ENCODE measurements at regions not wholly inside any gene's neighbourhood (a gene's known extent, or its start where the extent isn't known, plus 50 kb on each side); places are given as distances from the start of the nearest gene placed in this dataset.

DNA sequence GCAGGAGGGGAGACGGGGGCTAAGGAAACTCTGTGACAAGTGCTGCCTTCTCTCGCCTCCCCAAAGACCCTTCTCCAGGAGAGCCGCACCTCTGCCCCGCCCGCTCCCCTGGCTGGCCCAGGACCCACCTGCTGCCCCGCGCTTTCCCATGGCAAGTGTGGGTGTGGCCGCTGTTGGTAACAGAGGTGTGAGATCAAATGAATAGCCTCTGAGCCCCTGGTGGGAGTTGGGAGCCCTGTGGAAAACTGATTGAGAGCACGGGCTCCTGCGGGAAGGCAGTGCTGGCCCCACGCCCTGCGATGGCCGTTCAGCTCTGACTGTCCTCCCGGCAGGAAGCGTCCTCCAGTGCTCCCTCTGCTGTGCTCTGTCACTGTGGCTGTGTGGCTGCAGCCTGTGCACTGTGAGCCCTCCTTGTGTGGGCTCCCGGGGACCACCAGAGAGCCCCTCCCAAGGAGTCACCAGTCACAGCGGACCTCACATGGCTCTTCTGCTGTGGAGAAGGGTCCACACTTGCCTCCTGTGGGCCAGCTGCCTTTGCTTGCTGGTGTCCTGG is 1275.9 kb downstream of the BRD1 start:
- DNase-seq = no peak

DNA sequence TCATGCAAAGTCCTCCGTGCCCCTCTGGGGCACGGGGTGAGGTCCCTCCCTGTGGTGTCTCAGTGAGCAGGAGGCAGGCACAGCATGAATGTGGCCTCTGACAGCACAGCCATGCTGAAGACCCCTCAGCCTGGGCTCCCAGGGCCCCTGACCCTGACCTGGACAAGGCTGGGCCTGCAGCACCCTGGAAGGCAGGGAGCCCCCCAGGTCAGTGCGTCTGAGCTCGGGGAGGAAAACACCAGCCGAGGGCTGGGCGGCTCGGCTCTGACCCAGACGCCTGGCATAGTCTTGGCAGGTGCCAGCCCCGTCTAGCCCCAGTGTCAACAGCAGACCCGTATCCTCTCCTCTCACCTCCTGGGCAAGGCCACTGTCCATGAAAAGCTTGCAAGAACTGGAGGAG is 1276.6 kb downstream of the BRD1 start:
- no peak for DNase-seq

DNA sequence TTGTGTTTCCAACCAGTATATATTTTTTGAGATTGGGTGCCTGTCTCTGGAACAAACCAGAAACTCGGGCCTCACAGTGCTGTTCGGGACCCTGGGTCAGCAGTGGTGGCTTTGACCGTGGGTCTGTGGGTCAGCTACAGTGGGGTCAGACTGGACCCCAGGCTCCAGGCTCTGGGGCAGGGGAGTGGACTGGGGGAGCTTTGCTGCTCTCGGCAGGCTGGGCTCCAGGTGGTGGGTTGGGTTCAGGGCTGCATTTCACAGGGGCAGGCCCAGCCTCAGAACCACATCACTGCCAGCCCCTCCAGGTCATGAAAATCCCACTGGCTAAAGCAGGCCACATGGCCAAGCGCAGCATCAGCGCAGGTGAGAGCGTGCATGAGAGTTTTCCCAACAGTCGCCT is 1279.3 kb downstream of the BRD1 start:
- DNase-seq = no peak

DNA sequence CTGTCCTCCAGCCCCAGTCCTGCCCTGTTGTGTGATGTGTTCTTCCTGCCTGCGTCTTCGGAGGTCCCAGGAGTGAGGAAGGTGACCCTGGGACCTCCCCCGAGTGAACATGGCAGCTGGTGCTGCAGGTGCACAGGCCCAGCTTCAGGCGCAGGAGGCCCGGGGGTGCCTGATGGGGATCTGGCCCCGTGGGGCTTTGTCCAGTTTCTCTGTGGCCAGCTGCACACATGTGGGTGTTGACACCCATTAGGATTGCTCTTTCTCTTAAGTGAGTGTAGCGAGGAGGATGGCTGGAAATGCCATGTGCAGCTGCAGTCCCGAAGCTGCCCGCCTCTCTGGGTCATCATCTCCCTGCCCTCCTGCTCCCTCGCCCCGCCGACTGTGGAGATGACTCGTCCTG is 1279.7 kb downstream of the BRD1 start:
- no peak for DNase-seq

- no peak for DNase-seq
Measured at GRCh38 chr22:48546653-48547424, 1280.8 kb downstream of the BRD1 start.

DNA sequence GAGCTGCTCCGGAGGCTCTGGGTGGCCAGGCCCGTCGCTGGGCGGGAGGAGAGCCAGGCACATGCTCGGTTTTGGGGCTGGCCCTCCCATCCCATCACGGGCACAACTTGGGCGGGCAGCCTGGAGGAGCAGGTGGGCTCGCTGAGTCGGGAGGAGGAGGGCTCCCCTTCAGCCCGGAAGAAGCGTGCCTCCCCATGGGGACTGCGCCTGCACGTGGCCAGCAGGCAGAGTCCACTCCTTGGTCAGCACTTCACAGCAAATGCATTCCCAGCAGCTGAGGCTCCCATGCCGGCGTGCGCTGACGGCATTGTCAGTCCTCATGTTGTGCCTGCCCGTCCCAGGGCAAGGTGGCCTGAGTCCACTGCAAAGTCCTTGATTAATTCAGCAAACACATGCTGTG is 1281.7 kb downstream of the BRD1 start:
- DNase-seq = no peak

DNA sequence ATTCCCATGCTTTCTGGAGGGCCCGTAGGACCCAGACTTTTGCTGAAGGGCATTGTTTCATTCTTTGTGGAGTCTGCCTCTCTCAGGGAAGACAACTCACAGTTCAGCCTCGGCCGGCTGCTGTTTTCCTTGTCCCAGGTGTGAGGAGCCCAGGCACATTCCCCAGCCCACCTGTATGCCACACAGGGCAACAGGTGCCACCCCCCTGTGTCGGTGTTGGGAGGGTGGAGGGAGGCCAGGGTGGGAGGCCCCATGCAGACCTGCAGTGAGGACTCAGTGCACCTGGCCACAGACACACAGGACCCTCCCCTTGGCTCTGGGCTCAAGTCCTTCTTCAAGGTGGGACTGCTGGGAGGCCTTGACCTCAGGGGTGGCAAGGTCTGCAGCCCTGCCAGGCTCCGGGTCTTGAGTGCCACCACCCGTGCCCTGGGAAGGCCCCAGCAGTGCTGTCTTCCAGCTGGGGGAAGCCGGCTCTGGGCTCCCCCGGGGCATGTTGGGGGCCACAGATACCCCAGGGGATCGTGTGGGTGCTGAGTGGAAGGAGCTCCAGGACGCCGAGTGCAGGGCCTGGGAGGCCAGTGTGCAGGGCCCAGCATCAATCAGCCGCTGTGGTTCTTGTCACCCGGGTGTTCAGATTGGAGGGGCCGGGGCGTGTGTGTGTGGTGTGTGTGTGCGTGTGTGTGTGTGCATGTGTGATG is 1286.1 kb downstream of the BRD1 start:
- DNase-seq = no peak

DNA sequence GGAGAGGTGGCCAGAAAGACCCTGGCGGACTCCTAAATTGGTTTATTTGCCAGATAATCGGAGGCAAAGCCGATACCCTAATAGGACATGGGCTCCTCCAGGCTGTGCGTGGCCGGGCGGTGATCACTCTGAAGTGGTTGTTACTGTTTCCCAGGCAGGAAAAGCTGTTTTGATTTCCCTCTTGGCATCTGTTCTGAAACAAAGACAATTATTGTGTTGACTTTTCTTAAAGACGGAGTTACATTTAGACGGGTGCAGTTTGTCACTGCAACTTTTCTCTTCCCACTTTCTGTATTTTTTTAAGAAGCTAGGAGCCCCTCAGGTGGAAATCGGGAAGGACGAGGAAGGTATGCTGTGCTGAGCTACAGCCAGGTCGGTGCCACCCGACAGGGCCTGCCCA is 1288.4 kb downstream of the BRD1 start:
- no peak for DNase-seq

GRCh38 chr22:48538291-48538820 is 1289.3 kb downstream of the BRD1 start:
- DNase-seq = no peak

GRCh38 chr22:48537343-48537680 is 1290.4 kb downstream of the BRD1 start:
- no peak for DNase-seq

DNA sequence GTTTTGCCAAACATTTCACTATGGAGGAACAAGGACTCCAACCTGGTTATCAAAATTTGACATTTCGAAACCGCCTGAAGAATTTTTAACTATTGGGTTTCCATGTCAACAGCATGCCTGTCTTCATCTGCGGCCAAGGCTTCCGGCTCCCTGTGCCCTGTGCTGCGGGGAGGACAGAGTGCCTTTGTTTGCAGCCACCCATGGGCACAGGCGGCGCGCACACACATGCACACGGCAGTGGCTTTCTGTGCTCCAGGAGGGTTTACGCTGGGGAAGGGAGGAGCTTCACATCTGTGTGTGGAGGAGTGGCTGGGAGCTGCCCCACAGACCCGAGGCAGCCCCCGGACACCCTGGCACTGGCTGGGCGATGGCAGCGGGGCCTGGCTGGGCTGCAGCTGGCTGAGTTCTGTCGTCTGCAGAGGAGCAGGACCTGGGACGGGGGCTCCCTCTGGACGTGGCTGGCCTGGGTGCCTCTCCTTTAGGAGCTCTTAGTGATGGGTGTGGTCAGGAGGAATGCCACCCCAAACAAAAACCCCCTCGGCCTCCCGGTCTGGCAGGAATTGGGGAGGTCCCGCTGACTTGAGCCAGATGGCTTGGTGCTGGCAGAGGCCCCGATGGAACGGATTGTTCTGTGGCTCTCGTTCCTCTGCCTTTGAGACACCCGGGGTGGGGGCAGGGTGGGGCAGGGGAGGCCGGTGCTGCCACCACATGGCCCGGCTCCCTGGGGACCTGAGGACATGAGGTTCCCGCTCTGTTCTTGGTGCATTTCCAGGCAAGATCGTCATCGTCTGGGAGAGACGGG is 1290.9 kb downstream of the BRD1 start:
- no peak for DNase-seq

DNA sequence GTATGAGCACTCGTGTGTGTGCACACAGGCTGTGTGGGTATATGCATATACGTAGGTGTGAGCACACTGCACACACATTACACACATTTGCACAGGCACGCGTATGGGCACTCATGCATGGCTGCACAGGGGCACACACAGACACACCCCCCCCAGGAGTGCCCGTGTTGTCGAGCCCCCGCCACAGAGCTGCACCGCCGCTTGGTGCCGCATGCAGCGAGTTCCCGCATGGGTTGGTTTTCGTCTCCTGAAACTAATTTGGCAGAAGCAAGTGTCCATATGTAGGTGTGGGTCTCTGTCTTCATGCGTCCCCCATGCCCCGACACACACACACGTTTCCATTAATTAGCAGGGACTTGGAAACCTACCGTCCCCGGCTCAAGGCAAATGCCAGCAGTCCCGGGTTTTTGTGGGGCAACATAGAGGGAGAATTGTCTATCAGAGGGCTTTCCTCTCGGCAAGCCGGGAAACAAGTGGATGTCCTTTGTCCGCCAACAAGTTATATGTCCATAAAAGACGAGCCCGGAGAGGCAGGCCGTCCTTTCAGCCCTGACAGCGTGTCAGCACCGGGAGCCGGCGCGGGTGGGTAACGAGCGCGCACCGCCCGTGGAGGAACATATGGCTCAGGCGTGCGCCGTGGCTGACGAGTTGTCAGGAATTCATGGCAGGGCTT is 1291.7 kb downstream of the BRD1 start:
- no peak for DNase-seq

- no peak for DNase-seq
Measured at GRCh38 chr22:48534395-48534958, 1293.2 kb downstream of the BRD1 start.

DNA sequence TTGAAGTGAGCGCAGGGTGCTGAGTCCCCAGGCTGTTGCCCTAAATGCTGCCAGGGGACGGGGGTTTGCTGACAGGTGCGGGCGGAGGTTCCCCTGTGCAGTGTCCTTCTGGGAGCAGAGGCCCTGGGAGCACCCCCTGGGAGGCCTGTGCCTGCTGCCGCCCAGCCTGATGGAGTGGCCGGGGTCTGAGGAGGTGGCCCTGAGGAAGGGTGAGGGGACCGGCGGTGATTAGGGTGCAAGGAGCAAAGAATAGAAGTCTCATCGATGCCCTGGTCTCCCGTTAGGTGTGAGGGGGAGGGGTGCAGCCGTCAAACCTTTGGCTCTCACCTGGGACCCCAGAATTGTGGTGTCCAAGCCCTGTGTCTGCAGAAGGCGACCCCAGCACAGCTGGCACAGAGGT is 1294.7 kb downstream of the BRD1 start:
- no peak for DNase-seq

DNA sequence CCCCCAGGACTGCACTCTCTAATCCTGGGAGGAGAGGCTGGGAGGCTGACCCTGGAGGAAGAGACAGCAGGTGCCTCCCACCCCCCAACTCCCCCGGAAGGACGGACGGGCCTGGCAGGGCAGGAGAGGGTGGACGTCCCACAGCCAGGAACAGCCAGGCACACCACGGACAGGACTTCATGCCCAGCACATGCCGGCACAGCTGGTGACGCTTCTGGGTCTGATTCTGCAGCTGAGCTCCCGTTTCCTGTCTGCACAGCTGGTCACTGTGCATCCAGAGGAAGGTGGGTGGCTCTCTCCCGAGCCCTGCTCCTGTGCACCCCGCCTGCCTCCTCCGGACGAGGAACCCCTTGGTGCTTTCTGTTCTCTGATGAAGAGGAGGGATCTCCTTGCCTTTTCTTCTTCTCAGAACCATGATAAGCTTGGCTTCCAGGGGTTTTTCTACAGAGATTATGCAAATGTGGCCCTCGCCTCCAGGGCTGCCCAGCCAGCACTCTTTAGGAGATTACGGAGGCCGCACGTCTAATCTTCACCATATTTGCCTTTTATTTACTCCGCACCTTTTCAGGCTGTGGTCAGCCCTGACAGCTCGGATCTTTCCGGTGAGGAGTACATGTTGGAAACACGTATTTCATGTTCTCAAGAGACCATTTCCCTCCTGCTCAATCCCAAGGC is 1295.8 kb downstream of the BRD1 start:
- no peak for DNase-seq

GRCh38 chr22:48531108-48531507 is 1296.6 kb downstream of the BRD1 start:
- no peak for DNase-seq

DNA sequence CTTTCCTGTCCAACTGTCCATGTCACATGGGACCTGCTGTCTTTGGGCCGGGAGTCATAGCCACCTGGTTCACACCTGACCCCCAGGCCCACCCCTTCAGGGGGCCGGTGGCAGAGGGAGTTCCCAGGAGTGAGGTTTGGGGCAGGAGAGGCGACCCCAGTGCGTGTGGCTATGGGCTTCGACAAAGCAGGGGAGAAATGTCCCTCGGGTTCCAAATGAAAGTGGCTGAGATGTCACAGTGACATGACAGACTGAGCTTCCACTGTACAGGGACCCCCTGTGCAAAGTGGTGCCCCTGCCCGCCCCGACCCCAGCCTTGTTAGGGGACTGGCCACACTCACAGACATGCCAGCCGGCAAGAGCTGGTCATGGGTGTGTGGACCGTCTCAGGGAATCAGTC is 1297.0 kb downstream of the BRD1 start:
- DNase-seq = no peak

GRCh38 chr22:48528221-48528915 is 1299.3 kb downstream of the BRD1 start:
- DNase-seq = no peak

DNA sequence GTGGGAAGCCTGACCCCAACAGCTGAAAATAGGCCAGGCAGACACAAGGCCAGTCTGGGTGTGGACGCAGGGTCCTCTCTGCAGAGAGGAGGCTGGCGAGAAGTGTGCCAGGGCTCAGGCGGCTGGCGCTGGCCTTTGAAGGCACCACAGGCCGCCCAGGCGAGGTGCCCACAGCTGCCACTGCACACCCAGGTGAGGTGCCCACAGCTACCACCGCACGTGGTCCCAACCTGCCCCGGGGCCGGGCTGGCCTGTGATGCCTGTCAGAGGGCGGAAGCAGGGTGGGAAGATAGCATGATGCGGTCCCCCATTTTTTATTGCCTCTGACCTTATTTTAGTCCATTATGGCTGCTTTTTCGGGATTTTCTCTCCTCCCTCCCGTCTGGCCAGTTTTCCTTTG is 1303.9 kb downstream of the BRD1 start:
- no peak for DNase-seq

GRCh38 chr22:48523091-48523490 is 1304.6 kb downstream of the BRD1 start:
- DNase-seq = no peak
